AG08396 (cell line): ENCODE measurements at regions not wholly inside any gene's neighbourhood (a gene's known extent, or its start where the extent isn't known, plus 50 kb on each side); places are given as distances from the start of the nearest gene placed in this dataset.
"Not testable (repeated sequence)": the region's sequence is repeated elsewhere in the genome, so short reads cannot be mapped to it uniquely, and the experiment has no call there.

Source experiments
- DNase-seq: peaks from one replicate; pipeline ENCODE4 v3.0.0; 2012; ENCODE audit warnings: low spot score, mixed read lengths

DNA sequence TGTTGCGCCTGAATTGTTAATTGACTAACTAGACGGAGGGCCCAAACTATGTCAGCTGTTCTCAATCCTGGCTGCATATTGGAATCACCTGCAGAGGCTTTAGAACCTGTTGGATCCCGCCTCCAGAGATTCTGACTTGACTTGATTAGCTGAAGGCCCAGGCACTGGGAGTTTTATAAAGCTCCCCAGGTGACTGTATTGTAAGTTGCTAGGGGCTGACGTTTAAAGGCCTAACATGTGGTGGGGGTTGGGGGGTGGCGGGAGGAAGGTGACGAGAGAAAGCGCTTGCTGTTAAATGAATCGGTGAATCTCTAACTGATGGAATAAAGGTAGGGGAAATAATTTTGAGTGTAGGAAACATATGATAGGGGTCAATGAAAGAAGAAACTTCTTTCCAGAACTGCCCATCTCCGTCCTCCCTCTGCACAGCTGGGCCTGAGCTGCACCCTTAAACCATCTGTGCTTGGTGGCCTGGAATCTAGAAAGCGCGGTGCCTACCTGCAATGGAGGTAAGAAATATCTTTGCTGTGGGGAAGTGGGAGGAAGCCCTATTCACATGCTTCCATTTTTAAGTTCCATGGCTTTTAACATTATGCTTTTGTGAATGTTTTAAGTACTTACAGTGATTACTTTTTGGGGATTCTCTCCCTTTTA lies 225.0 kb upstream of the FAM3C start:
- no peak for DNase-seq

DNA sequence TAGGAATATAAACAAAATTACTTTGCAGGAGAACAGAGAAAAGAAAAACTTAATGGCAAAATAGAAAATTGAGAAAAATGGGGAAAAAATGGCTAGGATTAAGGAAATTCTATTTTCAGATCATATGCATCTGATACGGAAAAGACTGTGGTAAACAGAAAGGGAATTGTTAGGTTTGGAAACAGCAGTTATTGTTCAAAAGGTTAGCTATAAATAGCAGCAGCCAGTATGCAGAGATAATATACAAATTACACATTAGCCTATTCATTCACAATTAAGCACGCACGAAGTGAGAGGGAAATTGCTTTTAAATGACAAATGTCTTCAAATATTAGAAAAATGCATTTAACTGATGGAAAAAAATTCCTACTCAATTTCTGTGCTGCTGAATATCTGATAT lies 224.1 kb upstream of the FAM3C start:
- no peak for DNase-seq

- no peak for DNase-seq
Observed at GRCh38 chr7:121618182-121618581, 222.1 kb upstream of the FAM3C start.

DNA sequence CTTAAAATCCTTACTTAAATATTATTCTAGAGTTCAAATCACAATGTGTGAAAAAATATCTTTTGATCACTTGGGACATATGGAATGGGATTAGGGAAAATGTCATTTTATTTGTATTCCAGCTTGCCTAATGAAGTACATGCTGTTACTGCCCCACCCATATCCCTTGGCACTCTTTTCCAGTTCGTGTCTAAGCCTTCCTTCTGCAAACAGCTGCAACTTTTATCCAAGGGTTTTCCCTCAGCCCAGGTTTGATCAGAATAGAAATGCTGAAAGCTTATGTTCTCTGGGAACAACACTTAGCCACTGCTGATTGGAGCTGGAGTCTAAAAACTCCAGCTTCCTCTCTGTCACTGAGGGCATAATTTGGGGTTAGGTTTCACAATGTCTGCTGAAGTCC lies 214.1 kb upstream of the FAM3C start:
- DNase-seq, result no peak

- no peak for DNase-seq
Observed at GRCh38 chr7:121609208-121609607, 213.1 kb upstream of the FAM3C start.

DNA sequence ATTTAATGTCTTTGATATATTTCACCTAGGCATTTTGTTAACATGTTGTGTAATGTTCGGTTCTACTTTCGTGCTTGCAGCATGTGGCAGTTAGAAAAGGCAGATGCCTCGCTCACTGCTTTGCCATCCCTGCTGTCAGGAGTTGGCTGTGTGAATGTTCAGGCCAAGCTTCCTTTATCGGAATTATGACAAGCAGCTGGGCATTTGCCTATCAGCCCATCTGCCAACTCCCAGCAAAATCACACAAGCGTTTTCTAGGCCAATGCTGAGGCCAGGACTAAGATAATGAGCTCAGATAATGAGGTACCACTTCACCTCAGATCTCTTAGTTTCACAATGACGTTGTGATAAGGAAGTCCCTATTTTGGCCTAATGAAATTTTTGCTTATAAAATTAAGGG lies 212.7 kb upstream of the FAM3C start:
- no peak for DNase-seq

DNA sequence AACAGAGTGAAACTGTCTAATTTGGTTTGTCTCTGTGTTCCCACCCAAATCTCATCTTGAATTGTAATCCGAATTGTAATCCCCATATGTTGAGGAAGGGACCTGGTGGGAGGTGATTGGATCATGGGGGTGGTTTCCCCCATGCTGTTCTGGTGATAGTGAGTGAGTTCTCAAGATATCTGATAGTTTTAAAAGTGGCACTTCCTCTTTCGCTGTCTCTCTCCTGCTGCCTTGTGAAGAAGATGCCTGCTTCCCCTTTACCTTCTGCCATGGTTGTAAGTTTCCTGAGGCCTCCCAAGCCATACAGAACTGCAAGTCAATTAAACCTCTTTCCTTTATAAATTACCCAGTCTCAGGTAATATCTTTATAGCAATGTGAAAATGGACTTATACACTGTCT lies 212.1 kb upstream of the FAM3C start:
- DNase-seq, result not testable (repeated sequence)

DNA sequence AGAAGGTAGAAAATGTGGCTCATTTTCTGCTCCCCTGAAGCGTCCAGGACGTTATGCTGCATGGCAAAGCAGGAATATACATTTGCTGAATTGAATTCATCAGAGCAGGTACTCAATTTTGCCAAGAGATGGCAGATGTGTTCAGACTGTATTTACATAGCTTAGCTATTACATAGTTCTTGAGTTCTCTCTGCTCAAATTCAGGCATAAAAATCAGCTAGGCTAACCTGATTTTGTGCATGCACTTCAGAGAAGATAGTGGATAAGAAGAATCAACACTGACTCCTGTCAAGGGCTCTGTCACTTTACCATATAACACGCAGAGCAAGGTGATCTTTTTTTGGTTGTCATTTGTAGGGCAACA lies 209.2 kb upstream of the FAM3C start:
- DNase-seq, result no peak

GRCh38 chr7:121604627-121605316 lies 208.7 kb upstream of the FAM3C start:
- DNase-seq, result no peak

GRCh38 chr7:121603886-121604285 lies 207.8 kb upstream of the FAM3C start:
- no peak for DNase-seq

DNA sequence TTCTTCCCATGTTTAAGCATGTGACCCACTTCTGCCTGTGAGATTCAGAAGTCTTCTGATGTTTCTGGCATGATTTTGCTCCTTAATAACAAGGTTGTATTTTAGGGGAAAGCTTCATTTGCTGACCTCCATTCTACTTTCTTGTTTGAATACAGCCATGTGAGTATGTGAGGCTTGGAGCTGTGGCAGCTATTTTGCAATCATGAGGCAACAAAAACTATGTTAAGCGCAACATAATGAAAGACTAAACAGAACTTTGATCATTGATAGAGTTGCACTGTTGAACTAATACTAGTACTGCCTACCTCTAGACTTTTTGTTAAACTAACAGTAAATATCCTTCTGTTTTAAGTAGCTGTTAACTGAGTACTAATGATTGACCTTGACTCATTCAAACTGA lies 203.8 kb upstream of the FAM3C start:
- no peak for DNase-seq

- DNase-seq, result no peak
Observed at GRCh38 chr7:121595758-121596696, 199.9 kb upstream of the FAM3C start.

GRCh38 chr7:121591926-121592325 lies 195.8 kb upstream of the FAM3C start:
- no peak for DNase-seq

GRCh38 chr7:121587435-121587834 lies 191.3 kb upstream of the FAM3C start:
- no peak for DNase-seq

- DNase-seq, result no peak
Observed at GRCh38 chr7:121582258-121582657, 186.2 kb upstream of the FAM3C start.

- DNase-seq, result no peak
Observed at GRCh38 chr7:121579639-121580038, 183.5 kb upstream of the FAM3C start.

GRCh38 chr7:121578669-121579068 lies 182.6 kb upstream of the FAM3C start:
- DNase-seq, result no peak

DNA sequence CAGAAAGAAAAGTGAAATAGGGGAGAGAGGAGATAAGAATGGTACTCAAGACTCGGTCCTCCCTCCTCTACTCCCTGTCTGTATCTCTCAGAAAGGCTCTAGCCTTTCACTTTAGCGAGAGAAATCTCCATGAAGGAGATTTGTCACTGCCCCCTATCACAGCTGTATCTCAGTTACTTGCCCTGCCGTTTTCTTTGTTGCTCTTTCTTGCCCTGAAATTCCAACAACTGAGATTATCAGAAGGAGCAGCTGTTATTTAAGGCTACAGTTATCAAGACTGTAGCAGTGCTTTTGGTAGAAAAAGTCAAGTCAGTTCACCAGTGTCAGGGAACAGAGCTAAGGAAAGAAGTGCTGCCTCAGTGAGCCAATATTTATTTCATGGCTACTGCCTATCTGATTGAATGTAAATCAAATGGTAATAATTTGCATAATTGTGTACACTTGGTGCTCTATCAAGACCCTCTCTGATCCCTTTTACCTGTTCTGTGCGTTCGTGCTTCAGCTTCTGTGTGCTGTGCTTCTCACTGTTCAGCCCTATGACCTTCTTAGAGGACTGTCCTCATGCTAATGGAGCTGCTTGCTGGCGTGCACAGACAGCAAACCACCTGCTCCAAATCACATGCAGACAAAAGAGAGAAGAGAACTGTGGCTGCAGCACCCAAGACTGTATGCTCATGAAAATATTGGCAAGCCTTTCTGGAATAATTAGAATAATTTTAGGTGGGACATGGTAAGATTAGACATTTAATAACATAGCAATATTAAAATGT lies 180.2 kb upstream of the FAM3C start:
- DNase-seq, result no peak

GRCh38 chr7:121575194-121575765 lies 179.2 kb upstream of the FAM3C start:
- DNase-seq, result no peak

DNA sequence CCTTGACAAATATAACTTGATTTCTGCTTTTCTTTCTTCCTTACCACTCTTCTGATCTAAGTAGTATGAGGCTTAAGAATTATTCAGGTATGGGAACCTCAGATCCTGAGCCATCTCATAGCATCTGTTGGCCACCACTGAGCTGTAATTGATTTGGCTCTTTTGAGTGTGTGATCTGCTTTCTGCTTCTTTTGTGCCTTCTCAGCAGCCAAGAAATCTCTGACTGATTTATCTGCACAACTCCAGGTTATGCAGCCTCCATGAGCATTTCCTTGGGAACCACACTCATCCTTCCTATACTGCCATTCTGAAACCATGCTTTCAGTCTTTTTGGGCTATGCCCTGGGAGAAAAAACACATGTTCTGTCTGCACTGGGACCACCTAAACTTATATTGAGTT lies 178.0 kb upstream of the FAM3C start:
- no peak for DNase-seq

GRCh38 chr7:121572615-121573014 lies 176.5 kb upstream of the FAM3C start:
- DNase-seq, result no peak

DNA sequence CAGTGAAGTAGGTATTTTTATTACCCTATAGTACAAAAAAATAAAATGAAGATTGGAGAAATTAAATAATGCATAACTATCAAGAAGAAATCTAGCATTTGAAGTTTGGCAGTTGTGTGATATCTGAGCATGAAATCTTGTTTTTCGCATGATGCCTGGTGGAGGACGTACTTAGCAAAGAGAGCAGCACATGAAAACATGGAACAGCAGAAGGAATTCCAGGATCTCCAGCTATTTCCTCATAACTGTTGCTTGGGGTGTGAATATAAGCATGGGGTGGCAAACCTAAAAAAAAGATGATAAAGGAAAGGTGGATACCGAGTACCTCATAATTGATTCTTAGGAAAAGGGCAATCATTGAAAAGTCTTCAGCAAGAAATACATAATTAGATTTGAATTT lies 174.3 kb upstream of the FAM3C start:
- DNase-seq, result no peak
